GM19463 (cell line): ENCODE measurements at regions not wholly inside any gene's neighbourhood (a gene's known extent, or its start where the extent isn't known, plus 50 kb on each side); places are given as distances from the start of the nearest gene placed in this dataset.
"Not testable (repeated sequence)": the region's sequence is repeated elsewhere in the genome, so short reads cannot be mapped to it uniquely, and the experiment has no call there.

Experiments used
- ATAC-seq: cut with Tn5 transposase; IDR thresholded peaks from one replicate; pipeline ENCODE4 v1.9.1; 2021; ENCODE audit warnings: mild to moderate bottlenecking, moderate library complexity; ENCODE audit not compliant: unreplicated experiment

DNA sequence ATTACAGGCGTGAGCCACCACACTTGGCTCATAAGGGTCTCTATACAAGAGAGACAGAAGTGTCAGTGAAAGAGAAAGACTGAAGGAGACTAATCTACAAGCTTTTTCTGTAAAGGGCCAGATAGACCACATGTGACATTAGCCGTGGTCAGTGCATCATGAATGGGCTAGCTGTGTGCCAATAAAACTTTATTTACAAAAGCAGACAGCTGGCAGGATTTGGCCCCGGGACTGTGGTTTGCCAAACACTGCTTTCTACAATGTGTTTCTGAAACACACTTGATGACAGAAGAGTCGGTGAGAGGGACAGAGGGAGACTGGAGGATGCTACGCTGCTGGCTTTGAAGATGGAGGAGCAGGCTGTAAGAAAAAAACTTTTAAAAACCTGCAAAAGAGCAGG lies 285.4 kb downstream of the TFAP2C start:
- no peak for ATAC-seq

DNA sequence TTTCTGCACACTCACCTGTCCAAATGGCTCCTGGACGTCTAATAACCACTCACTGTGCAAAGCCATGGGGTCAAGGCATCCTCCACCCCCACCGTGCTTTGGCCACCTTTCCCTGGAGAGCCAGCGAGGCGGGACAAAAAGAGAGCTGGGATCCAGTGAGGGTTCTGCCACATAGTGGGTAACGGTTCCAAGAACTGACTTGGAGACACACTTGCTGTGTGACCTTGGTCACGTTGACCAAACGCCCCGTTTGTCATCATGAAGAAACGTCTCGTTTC lies 287.2 kb downstream of the TFAP2C start:
- no peak for ATAC-seq

DNA sequence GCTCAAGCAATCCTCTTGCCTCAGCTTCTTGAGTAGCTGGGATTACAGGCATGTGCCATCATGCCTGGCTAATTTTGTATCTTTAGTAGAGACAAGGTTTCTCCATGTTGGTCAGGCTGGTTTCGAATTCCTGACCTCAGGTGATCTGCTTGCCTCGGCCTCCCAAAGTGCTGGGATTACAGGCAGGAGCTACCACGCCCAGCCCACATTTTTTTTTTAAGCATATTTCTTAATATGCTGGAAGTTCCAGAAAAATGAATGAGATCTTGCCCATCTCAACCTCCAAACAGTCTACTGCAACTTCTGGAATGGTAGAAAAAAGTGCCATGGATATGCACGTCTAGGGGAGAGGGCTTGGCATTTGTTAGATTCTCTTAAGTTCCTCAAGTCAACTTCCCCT lies 290.9 kb downstream of the TFAP2C start:
- ATAC-seq: not testable (repeated sequence)

DNA sequence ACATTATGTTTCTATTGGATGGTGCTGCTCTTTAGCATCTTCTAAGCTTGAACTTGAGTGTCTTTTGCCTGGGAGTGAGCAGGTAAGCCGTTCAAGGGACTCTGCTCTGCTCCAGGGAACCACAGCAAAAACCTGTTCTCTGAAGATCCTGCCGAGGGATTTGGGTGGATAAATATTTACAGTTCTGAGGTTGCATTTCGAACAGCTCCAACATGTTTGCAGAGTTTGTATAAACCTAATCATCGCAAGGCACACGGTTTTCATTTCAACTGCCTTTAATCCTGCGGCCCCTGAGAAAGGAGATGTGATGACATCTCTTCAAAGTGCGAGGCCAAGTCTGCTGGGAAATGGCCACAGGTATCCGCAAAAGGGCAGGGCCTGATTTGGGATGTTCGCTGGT lies 293.4 kb downstream of the TFAP2C start:
- no peak for ATAC-seq

DNA sequence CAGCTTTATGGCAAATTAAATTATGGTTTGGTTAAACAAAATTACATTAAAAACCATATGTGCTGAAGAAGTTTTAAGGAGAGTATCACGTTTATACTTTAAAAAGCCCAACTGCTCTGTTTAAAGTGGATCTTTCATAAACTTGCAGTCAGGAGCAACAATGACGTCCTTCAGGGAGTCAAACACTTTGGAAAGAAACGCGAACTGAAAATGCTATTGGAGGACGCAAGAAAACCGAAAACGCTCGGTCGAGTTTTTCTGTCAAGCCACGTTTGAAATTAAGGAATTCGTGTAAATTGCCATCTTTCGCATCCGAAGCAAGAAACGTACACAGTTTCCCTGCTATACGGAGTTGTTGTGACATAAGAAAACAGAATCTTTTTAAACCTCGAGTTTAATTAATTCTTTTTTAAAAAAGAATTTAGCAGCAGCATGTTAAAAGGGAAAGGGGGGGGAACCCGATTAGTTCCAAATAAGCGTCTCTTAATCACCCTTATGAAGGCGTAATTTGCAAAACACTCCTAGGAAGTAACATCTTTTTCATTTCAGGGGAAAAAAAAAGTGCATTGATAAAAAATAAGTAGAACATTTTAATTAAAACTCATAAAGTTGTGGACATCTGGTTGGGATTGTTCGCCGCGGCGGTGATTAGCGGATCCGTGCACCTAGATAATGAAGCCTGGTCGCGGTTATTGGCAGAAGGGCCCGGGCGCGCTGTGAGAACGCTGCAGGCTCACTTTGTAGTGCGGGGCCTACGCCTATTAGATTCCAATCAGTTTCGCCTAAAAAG lies 295.4 kb downstream of the TFAP2C start:
- ATAC-seq: no peak

DNA sequence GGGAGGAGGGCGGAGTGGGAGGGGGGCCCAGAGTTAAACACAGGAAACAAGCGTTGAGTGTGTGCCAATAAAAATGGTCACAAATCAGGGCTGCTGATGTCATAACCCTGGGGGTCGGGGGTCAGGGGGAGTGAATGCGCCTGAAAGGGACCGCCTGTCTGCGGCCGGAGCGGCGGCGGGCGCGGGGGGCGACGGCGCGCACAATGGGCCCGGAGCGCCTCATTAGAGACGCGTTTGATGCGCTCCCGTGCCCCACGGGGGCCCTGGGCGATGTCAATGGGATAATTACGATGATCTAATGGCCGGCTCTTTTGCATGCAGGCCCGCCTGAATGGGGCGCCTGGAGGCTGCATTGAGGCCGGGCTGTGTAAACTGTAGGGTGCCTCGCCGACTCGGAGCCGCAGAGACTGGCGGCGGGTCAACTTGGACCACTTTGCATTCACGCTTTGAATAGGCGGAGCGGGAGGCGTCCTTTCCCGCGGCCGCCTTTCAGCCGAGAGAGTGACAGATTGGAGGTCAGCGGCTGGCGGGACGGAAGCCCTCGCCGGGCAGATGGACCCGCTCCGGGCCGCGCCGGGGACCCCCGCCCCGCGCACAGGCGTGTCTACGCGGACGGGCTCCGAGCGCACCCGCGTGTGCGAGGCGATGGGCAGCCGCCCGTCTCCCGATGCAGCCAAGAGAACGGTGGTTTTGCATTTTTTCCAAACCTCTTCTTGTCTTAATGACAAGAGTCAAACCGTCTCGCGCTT lies 296.1 kb downstream of the TFAP2C start:
- ATAC-seq: no peak

DNA sequence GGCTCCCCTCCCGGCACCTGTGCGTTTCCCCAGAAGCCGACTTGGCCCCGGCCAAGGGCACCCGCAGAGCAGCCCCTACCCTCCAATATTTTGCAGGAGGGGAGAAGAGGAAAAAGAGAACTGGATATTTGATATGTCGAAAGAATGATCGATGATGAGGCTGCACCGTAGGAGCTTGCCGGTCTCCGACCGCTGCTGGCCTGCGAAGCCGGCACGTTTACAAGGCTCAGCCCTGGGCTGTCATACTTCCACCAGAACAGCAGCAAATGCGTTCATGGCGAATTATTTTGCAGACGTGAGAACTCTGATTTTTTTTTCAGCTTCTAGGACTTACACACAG lies 296.7 kb downstream of the TFAP2C start:
- ATAC-seq: no peak

DNA sequence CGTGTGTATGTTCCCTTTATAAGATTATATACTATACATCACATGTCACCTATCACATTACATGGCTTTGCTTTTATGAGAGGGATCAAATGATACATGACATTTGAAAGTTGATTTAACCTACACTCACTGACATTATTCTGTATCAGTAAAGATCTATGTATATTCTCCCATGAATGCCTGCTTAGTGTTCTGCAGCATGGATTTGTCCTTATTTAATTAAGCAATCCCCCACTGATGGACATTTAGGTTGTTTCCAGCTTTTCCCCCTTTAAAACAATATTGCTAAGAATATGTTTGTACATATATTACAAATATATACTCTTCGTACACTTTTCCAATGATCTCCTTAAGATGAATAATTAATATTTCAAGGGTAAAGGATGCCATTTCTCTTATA lies 297.4 kb downstream of the TFAP2C start:
- no peak for ATAC-seq

DNA sequence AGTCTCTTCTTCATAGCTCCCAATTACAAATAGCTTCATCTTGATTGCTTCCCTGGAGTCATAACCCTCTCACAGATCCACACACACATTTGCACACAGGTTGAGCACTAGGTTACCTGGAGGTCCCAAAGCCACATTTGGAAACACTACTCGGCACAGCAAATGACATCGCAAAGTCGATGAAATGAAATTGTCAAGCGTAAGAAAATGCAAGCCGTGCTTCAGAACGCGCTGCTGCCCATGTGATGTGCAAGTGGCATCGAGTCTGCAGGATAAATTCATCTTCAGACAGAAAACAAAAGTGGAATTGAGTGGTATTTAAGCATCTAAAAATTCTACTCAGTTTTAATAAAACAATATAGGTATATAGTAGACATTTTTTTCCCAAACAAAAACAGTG lies 298.0 kb downstream of the TFAP2C start:
- ATAC-seq: no peak

DNA sequence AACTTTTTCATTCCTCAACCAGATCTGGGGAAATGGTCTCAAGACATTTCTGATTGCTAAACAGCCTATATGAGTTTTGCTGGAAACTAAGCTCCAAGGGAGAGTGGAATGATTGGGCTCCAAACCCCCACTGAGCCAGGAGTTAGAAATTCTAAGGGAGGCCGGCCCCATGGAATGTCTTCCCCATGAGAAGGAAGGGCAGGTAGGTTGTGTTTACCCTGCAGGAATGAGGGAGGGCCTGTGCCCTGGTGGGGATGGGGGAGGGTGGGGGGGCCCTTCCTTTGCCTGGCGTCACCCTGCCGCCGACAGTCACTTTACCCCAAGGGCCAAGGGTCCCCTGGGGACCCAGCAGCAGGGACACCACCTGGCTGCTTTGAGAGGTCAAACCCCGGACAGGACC lies 298.9 kb downstream of the TFAP2C start:
- no peak for ATAC-seq

DNA sequence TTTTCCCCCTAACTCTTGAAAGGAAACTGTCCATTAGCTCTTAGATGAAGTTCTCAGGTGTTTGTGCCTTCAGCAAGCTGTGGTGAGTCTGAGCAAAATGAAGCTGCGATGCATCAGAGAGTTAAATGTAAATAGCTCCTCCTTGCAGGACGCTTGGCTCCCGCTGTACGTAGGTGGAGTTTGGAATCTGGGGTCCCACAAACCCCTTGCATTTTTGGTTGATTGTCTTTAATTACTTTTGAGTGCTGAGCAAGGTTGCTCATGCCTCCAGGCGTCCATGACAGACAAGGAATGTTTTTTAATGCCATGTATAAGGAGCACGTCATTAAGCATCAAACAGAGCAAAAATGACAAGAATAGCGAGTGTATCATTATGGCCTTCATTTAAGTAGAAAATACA lies 300.5 kb downstream of the TFAP2C start:
- no peak for ATAC-seq

DNA sequence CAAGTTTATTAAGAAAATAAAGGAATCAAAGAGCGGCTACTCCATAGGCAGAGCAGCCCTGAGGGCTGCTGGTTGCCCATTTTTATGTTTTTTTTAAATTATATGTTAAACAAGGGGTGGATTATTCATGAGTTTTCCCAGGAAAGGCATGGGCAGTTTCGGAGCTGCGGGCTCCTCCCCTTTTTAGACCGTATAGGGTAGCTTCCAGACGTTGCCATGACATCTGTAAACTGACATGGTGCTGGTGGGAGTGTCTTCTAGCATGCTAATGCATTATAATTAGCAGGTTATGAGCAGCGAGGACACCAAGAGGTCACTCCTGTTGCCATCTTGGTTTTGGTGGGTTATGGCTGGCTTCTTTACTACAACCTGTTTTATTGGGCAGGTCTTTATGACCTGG lies 301.8 kb downstream of the TFAP2C start:
- ATAC-seq: no peak

DNA sequence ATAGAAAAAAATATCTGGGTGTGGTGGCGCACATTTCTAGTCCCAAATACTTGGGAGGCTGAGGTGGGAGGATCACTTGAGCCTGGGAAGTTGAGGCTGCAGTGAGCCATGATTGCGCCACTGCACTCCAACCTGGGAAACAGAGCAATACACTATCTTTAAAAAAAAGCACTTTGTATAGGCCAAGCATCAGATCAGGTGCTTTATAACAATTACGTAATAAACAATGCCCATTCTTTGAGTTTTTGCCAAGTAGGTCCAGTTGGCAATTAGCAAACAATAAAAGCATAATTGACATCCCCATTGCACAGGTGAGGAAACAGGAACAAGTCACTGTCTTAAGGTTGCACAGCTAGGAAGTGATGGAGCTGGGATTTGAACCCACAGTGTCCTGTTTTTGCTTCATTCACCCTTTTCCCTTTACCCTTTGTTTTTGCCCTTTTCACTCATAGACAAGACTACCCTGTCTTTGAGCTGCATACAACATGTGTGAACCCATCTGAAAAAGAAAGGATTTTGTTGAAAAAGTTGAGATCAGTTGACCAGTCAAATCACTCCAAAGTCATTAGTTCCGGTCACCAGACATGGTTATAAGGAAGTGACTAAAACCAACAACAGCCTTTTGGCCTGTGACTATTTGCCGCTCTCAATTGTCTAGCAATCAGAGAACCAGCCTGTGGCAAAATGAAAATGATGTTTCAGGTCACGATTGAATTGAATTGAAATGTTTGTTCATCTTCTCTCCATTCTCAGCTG lies 303.6 kb downstream of the TFAP2C start:
- no peak for ATAC-seq

DNA sequence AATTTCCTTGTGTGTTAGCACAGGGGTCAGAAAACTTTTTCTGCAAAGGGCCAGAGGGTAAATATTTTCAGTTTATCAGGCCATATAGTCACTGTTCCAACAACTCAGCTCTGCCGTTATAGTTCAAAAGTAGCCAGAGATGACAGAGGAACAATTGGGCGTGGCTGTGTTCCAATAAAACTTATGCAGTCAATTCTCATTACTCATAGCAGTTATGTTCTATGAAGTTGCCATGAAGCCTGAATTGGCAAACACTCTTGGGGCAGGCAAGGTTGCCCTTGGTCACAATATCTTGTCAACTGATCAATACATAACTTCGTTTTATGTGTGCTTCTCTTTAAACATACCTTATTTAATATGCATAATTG lies 304.2 kb downstream of the TFAP2C start:
- ATAC-seq: no peak

DNA sequence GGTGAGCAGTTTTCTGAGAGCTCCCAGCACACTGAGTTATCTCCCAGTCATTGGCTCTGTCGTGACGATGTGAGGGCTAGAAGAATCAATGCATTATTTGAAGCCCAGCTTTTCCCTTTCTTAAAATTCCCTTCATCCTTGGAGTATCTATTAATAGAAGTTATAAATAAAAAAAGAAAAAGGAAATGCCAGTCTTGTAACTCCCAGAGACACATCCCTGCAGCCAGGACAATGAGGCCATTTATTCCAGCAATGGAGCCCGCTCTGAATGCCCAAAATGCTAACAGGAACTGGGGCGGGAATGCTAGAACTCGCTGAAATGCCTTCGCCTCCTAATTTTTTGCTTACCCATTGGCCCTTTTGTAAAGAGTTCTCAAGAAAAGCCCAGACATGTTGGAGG lies 305.8 kb downstream of the TFAP2C start:
- ATAC-seq: no peak

DNA sequence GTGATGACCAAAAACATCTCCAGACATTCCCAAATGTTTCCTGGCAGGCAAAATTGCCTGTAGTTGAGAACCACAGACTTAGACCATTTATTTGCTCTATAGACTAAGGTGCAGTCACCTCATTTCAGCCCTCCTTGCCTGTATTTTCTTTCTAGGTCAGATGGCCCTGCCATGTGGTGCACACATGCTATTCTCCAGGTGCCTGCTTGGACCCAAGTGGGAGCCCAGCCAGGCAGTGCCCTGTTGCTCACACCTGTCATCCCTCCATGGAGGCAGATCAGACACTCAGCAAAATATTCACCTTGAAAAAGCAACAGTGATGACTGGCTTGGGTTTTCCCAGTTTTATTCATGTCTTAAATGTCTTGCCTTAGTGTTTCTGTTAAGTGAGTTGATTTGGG lies 311.4 kb downstream of the TFAP2C start:
- no peak for ATAC-seq

DNA sequence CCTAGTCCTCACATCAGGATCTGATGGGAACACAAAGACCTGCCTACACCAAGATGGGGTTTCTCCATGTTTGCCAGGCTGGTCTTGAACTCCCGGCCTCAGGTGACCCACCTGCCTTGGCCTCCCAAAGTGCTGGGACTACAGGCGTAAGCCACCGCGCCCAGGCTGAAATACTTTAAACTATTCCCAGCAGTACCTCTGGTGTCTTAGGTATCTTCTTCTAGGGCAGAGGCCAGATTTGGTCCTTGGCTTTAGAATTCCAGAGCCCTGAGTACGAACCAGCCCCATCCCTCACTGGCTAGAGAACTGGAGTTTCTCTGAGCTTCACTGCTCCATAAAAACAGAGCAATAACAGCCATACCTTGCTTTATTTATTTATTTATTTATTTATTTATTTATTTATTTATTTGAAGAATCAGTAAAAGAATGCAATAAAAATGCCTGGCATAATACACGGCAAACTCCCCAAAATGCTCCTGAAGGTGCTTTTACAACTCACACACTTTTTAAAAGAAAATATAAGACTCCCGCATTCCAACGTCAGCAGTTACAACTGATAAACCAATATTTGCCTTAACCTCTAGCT lies 312.1 kb downstream of the TFAP2C start:
- no peak for ATAC-seq

DNA sequence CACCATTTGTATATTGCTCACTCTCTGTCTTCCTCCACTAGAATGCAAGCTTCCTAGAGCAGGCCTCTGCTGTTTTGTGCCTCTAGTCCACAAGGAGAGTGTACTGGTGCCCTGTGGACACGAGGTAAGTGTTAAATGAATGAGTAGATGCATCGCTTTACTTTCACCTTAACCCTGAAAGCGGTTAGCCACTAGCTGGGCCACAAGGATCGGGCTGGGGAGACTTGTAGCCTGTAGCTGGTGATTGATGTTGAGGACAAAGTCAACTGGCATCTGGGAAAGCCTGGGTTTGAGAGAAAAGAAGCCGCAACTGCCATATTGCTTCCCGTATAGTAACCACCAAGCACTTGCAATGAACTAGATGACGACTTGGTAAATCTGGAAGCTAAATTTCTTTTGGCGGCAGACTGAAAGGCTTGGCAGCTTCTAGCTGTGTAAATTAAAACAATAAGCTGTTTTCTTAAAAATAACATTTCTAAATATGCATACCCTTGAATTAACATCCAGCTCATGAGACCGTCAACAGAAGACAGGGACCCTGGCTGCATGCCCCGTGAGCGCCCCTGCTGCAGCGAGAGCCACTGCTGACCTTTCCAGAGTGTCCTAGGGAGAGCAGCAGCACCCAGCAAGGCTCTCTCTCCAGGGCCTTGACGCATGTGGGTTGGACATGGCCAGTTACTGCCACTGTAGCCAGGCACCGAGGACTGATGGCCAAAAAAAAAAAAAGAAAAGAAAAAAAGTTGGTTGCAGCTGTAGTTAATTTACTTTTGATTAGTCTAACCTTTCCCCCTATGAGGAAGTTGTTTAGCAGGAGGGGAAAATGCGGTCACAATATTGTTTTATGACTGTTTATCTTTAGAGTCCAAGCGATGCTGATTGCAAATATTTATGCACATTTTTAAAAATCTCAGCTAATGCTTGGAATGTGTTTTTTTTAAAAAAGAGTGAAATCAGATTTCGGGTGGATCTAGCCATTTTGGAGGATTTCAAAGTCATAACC lies 315.1 kb downstream of the TFAP2C start:
- ATAC-seq: no peak

DNA sequence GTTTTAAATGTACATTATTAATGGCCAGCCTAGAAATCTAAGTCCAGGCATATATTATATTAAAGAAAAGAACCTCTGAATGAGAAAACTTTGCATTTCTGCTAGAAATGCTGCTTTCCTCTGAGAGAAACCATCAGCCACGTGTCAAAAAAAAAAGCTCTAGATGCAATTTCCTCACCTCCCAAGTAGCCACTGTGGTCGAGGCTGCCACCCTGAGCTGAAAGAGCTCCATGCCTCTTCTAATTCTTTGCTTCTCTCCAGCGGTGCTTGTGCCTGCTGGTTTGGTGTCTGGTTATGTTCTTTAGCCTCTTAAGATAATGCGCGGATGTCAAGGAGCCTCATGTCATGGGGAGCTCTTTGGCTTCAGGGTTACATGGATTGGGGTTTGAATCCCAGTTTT lies 316.0 kb downstream of the TFAP2C start:
- ATAC-seq: no peak

DNA sequence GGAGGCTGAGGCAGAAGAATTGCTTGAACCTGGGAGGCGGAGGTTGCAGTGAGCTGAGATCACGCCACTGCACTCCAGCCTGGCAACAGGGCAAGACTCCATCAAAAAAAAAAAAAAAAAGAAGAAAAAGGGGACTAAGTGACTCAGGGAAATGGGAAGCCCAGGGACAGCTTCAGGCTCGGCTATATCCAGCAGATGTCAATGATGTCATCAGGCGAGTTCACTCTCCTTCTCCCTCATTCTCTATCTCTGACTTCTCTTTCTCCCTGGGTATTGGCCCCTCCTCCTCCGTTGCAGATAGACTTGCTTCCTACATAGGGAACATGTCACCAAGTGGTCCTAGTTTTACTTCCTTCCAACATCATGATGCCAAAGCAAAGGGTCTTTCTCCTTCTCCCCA lies 316.8 kb downstream of the TFAP2C start:
- ATAC-seq: no peak

DNA sequence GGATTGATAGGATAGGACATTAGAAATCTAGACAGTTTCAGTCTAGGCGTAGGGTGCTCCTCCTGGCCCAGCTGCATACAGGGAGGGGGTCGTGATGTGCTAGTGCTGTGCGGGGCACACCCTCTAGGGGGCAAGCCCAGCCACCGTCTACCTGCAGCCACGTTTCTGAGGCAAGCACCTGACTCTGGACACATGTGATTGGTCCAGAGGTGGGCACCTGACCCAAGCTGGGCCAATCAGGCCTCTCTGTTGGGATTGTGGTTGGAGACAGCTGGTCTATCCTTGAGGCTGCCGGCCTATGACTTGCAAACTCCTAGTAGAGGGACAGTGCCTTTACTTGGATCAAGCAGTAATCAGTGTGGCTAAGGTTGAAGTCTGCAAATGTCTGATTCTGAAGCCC lies 317.1 kb downstream of the BMP7 start:
- no peak for ATAC-seq
